H1 (cell line): ENCODE measurements at regions not wholly inside any gene's neighbourhood (a gene's known extent, or its start where the extent isn't known, plus 50 kb on each side); places are given as distances from the start of the nearest gene placed in this dataset.

Experiments used
- CTCF ChIA-PET: fragments of 300-600 bp; sonication (Branson Sonifier 250); formaldehyde crosslinking; loops from one replicate; lab custom pipeline; 2021; ENCODE audit not compliant: partially characterized antibody; lab: Charles Lee
- POLR2A ChIA-PET: fragments of 300-600 bp; sonication (Branson Sonifier 250); formaldehyde crosslinking; loops from one replicate; lab custom pipeline; 2021; ENCODE audit warnings: inconsistent platforms; ENCODE audit not compliant: partially characterized antibody; lab: Charles Lee
- DNase-seq, 2 experiments: peaks; one replicate each; pipeline versions ENCODE4 v3.0.0 to v3.0.0-alpha.2; 2010 to 2022; ENCODE audit warnings: low spot score in 2 of 2, low read depth in 1 of 2, mixed read lengths in 1 of 2
- FAIRE-seq: peaks from 2 replicates; lab custom pipeline; 2011; peaks lifted over from hg19 to GRCh38; lab: Jason Lieb, UNC
- H2AFZ ChIP-seq: 2 replicates; pipeline ENCODE4 v1.8.1; 2012; ENCODE audit warnings: low read length, inconsistent platforms
- H2AK5ac ChIP-seq: 2 replicates; pipeline ENCODE4 v1.6.1; 2013; ENCODE audit warnings: low read depth, low read length
- H2BK120ac ChIP-seq: replicated peaks from 2 replicates; pipeline ENCODE3; 2013; ENCODE audit warnings: low read depth, low read length, inconsistent platforms
- H2BK12ac ChIP-seq: 2 replicates; pipeline ENCODE4 v1.6.1; 2013; ENCODE audit warnings: low read depth, low read length
- H2BK15ac ChIP-seq: 2 replicates; pipeline ENCODE4 v1.6.1; 2013; ENCODE audit warnings: low read length
- H2BK20ac ChIP-seq: 2 replicates; pipeline ENCODE4 v1.6.1; 2013; ENCODE audit warnings: low read length
- H2BK5ac ChIP-seq: 2 replicates; pipeline ENCODE4 v1.6.1; 2013; ENCODE audit warnings: low read depth, low read length
- H3K14ac ChIP-seq: 2 replicates; pipeline ENCODE4 v1.6.1; 2013; ENCODE audit warnings: inconsistent platforms; ENCODE audit not compliant: insufficient read length
- H3K18ac ChIP-seq: 2 replicates; pipeline ENCODE4 v1.6.1; 2013; ENCODE audit warnings: low read length; ENCODE audit errors: extremely low read depth
- H3K23ac ChIP-seq: 2 replicates; pipeline ENCODE4 v1.6.1; 2013; ENCODE audit warnings: inconsistent platforms; ENCODE audit not compliant: insufficient read length
- H3K23me2 ChIP-seq: 2 replicates; pipeline ENCODE4 v1.6.1; 2013; ENCODE audit warnings: low read depth, low read length
- H3K27ac ChIP-seq: 2 replicates; pipeline ENCODE4 v1.6.1; 2011; ENCODE audit warnings: low read depth, low read length, inconsistent platforms
- H3K27me3 ChIP-seq, 4 experiments: replicated peaks in 1 of 4; 1 replicate in 1 of 4; 2 replicates in 3 of 4; pipeline versions ENCODE4 v1.6.1 to v1.8.1; 2011 to 2013; ENCODE audit warnings: low read length in 3 of 4, mild to moderate bottlenecking in 3 of 4, inconsistent platforms in 2 of 4, mixed read lengths in 2 of 4, moderate library complexity in 1 of 4; ENCODE audit not compliant: control insufficient read depth in 3 of 4, insufficient read depth in 3 of 4; ENCODE audit errors: extremely low read depth in 1 of 4
- H3K36me3 ChIP-seq, 4 experiments: 2 replicates each; pipeline versions ENCODE4 v1.6.1 to v1.8.1; 2011 to 2013; ENCODE audit warnings: mild to moderate bottlenecking in 4 of 4, low read length in 3 of 4, moderate library complexity in 2 of 4, control low read depth in 1 of 4, inconsistent platforms in 1 of 4; ENCODE audit not compliant: insufficient read depth in 4 of 4, control insufficient read depth in 2 of 4
- H3K4ac ChIP-seq: replicated peaks from 2 replicates; pipeline ENCODE3; 2013; ENCODE audit warnings: low read length, low read depth, mixed read lengths, inconsistent platforms; ENCODE audit not compliant: insufficient read length
- H3K4me1 ChIP-seq, 4 experiments: replicated peaks in 1 of 4; 1 replicate in 1 of 4; 2 replicates in 3 of 4; pipeline versions ENCODE4 v1.6.1 to v1.8.1; 2011 to 2013; ENCODE audit warnings: low read length in 3 of 4, inconsistent platforms in 2 of 4, mixed read lengths in 1 of 4; ENCODE audit not compliant: insufficient read depth in 4 of 4, control insufficient read depth in 3 of 4
- H3K4me2 ChIP-seq, 2 experiments: 2 replicates each; pipeline versions ENCODE4 v1.6.1 to v1.8.1; 2011 to 2013; ENCODE audit warnings: low read depth in 2 of 2, low read length in 2 of 2, control low read depth in 1 of 2, inconsistent platforms in 1 of 2, mild to moderate bottlenecking in 1 of 2; ENCODE audit not compliant: insufficient read depth in 1 of 2
- H3K4me3 ChIP-seq, 4 experiments: fragments of 200-600, 300-600 bp in 1 of 4; sonication (generic), shearing (Covaris generic), sonication (Bioruptor Twin) in 1 of 4; 2 replicates each; pipeline versions ENCODE4 v1.5.1 to v1.8.1; 2011 to 2016; ENCODE audit warnings: low read length in 4 of 4, low read depth in 3 of 4, control low read depth in 2 of 4, inconsistent platforms in 2 of 4, mild to moderate bottlenecking in 2 of 4, mixed read lengths in 1 of 4, moderate library complexity in 1 of 4; ENCODE audit not compliant: insufficient read depth in 2 of 4; ENCODE audit errors: extremely low read depth in 1 of 4
- H3K56ac ChIP-seq: replicated peaks from 2 replicates; pipeline ENCODE3; 2013; ENCODE audit warnings: low read depth, mild to moderate bottlenecking, mixed read lengths, low read length, inconsistent platforms; ENCODE audit not compliant: insufficient read length
- H3K79me1 ChIP-seq: 2 replicates; pipeline ENCODE4 v1.6.1; 2013; ENCODE audit warnings: low read depth, low read length, control low read depth
- H3K79me2 ChIP-seq, 2 experiments: 2 replicates each; pipeline versions ENCODE4 v1.6.1 to v1.8.1; 2012 to 2013; ENCODE audit warnings: low read length in 2 of 2, mild to moderate bottlenecking in 2 of 2, inconsistent platforms in 1 of 2; ENCODE audit not compliant: insufficient read depth in 2 of 2, control insufficient read depth in 1 of 2
- H3K9ac ChIP-seq, 4 experiments: replicated peaks in 1 of 4; 1 replicate in 1 of 4; 2 replicates in 3 of 4; pipeline versions ENCODE4 v1.6.1 to v1.8.1; 2011 to 2013; ENCODE audit warnings: low read depth in 3 of 4, low read length in 3 of 4, control low read depth in 2 of 4, mild to moderate bottlenecking in 2 of 4, moderate library complexity in 2 of 4, inconsistent platforms in 1 of 4; ENCODE audit errors: extremely low read depth in 1 of 4
- H3K9me3 ChIP-seq, 2 experiments: 2 replicates each; pipeline versions ENCODE4 v1.6.1 to v1.8.1; 2012 to 2013; ENCODE audit warnings: mild to moderate bottlenecking in 2 of 2, moderate library complexity in 2 of 2, control low read depth in 1 of 2, inconsistent platforms in 1 of 2, low read depth in 1 of 2, low read length in 1 of 2, mixed read lengths in 1 of 2; ENCODE audit not compliant: insufficient read depth in 2 of 2
- H4K20me1 ChIP-seq, 2 experiments: replicated peaks in 1 of 2; 2 replicates each; pipeline versions ENCODE3 to v1.8.1; 2011 to 2013; ENCODE audit warnings: inconsistent platforms in 2 of 2, low read length in 2 of 2, mild to moderate bottlenecking in 1 of 2; ENCODE audit not compliant: insufficient read depth in 2 of 2, control insufficient read depth in 1 of 2
- H4K5ac ChIP-seq: 2 replicates; pipeline ENCODE4 v1.6.1; 2013; ENCODE audit warnings: low read length, low read depth, mixed read lengths, inconsistent platforms; ENCODE audit not compliant: insufficient read length
- H4K8ac ChIP-seq: 2 replicates; pipeline ENCODE4 v1.8.0; 2013; ENCODE audit warnings: mild to moderate bottlenecking, moderate library complexity, low read length, inconsistent platforms; ENCODE audit not compliant: insufficient read depth; ENCODE audit errors: extremely low read depth
- H4K91ac ChIP-seq: replicated peaks from 2 replicates; pipeline ENCODE3; 2013; ENCODE audit warnings: low read length, mixed read lengths, inconsistent platforms; ENCODE audit not compliant: insufficient read length
- BACH1 ChIP-seq: IDR thresholded peaks from 2 replicates; pipeline ENCODE4 v1.6.1; 2012; ENCODE audit warnings: low read length, improper control_type of control experiment
- CEBPB ChIP-seq: IDR thresholded peaks from 2 replicates; pipeline ENCODE4 v1.6.1; 2012; ENCODE audit warnings: low read depth, low read length
- CREB1 ChIP-seq: IDR thresholded peaks from 2 replicates; pipeline ENCODE4 v1.6.1; 2012; ENCODE audit warnings: inconsistent platforms
- EP300 ChIP-seq, 2 experiments: IDR thresholded peaks; 1 replicate in 1 of 2; 2 replicates in 1 of 2; pipeline ENCODE4 v1.6.1; 2011 to 2012; ENCODE audit warnings: low read depth in 2 of 2, low read length in 2 of 2, mild to moderate bottlenecking in 2 of 2, borderline replicate concordance in 1 of 2, inconsistent platforms in 1 of 2, moderate library complexity in 1 of 2
- FOSL1 ChIP-seq: IDR thresholded peaks from 2 replicates; pipeline ENCODE4 v1.6.1; 2011; ENCODE audit warnings: mild to moderate bottlenecking, low read depth, low read length, moderate library complexity; ENCODE audit not compliant: insufficient read depth
- JUN ChIP-seq: IDR thresholded peaks from 2 replicates; pipeline ENCODE4 v1.6.1; 2011; ENCODE audit warnings: low read depth, mild to moderate bottlenecking, improper control_type of control experiment, low read length
- KDM5A ChIP-seq: fragments of 200-600 bp; IDR thresholded peaks from 2 replicates; pipeline ENCODE4 v1.7.1; 2012; ENCODE audit warnings: mild to moderate bottlenecking, low read length, inconsistent platforms, mixed read lengths
- POLR2A ChIP-seq, 2 experiments: IDR thresholded peaks; 1 replicate in 1 of 2; 2 replicates in 1 of 2; pipeline ENCODE4 v1.6.1; 2011; ENCODE audit warnings: low read depth in 2 of 2, low read length in 2 of 2, mild to moderate bottlenecking in 2 of 2; ENCODE audit errors: control extremely low read depth in 1 of 2
- RFX5 ChIP-seq: IDR thresholded peaks from 2 replicates; pipeline ENCODE4 v1.6.1; 2011; ENCODE audit warnings: low read depth, low read length, improper control_type of control experiment, borderline replicate concordance
- RXRA ChIP-seq: IDR thresholded peaks from 2 replicates; pipeline ENCODE4 v1.6.1; 2011; ENCODE audit warnings: low read depth, mild to moderate bottlenecking, low read length, moderate library complexity; ENCODE audit not compliant: insufficient read depth
- SIX5 ChIP-seq: IDR thresholded peaks from 2 replicates; pipeline ENCODE4 v1.6.1; 2011; ENCODE audit warnings: mild to moderate bottlenecking, low read depth, low read length
- SRF ChIP-seq: IDR thresholded peaks from 2 replicates; pipeline ENCODE4 v1.6.1; 2011; ENCODE audit warnings: mild to moderate bottlenecking, low read depth, low read length, moderate library complexity
- TAF1 ChIP-seq: IDR thresholded peaks from 2 replicates; pipeline ENCODE4 v1.6.1; 2011; ENCODE audit warnings: mild to moderate bottlenecking, low read depth, low read length
- TEAD4 ChIP-seq: IDR thresholded peaks from 2 replicates; pipeline ENCODE4 v1.6.1; 2012; ENCODE audit warnings: low read depth, low read length, inconsistent platforms, mixed read lengths
- WGBS, 2 experiments: shearing (Covaris generic) in 1 of 2; methylation state at CpG; one replicate each; pipeline versions ENCODE4 v1.1.6 to v1.1.7; 2013 to 2015; ENCODE audit warnings: low lambda C conversion rate in 2 of 2, mixed read lengths in 2 of 2, inconsistent platforms in 1 of 2, low coverage in 1 of 2, missing lambda C conversion rate in 1 of 2; ENCODE audit not compliant: insufficient replicate concordance in 2 of 2, insufficient coverage in 1 of 2, insufficient read length in 1 of 2; ENCODE audit errors: extremely low coverage in 1 of 2, missing lambda C conversion rate in 1 of 2; 5-methylcytosine and 5-hydroxymethylcytosine counted together
- TF ChIP-seq, protein P1 (sequence below): IDR thresholded peaks from 2 replicates; pipeline ENCODE4 v1.6.1; 2012; ENCODE audit warnings: low read length, inconsistent platforms

- H3K27ac ChIP-seq: no peak overlapping the region
- DNase-seq (no peak), FAIRE-seq (no peak)
- no peak overlapping the region for H2AFZ ChIP-seq
- WGBS, 2 experiments: 85% methylated on average over 5 of the region's 5 CpGs; no CpG with 5 or more reads in 1 of the 2 experiments
- no peak overlapping the region for H2BK120ac ChIP-seq
- no peak overlapping the region for H3K23ac ChIP-seq
- H3K9me3 ChIP-seq: no peaks in the 10 kb centered on the region
- ChIA-PET CTCF (interaction anchor here (0.9 to 1.2 kb wide), 2 partner anchors 23 to 60 kb away, joined by 3 read pairs; no protein-coding TSS in a partner anchor), POLR2A (no interaction called here)
- no peak overlapping the region for H3K4me3 ChIP-seq
- H3K56ac ChIP-seq: no peak overlapping the region
- H3K4me2 ChIP-seq: no peak overlapping the region
- H4K91ac ChIP-seq: no peak overlapping the region
- H4K5ac ChIP-seq: no peak overlapping the region
- H4K8ac ChIP-seq: no peak overlapping the region
- H3K79me1 ChIP-seq: no peaks in the 10 kb centered on the region; the same call in 1 of the 2 replicates
- H2BK20ac ChIP-seq: no peak overlapping the region
- no peaks in the 10 kb centered on the region for H3K36me3 ChIP-seq
- no peaks in the 10 kb centered on the region for H3K23me2 ChIP-seq
- no peak overlapping the region for H3K9ac ChIP-seq
- no peak overlapping the region for H3K4ac ChIP-seq
- H2BK15ac ChIP-seq: no peak overlapping the region
- no peaks in the 10 kb centered on the region; a peak in 1 of 7 replicates for H3K4me1 ChIP-seq
- no peaks in the 10 kb centered on the region for H3K79me2 ChIP-seq
- H4K20me1 ChIP-seq: no peaks in the 10 kb centered on the region
- H2BK5ac ChIP-seq: no peak overlapping the region
- H3K27me3 ChIP-seq: no peaks in the 10 kb centered on the region
- H3K14ac ChIP-seq: no peak overlapping the region
- no peak overlapping the region for H2AK5ac ChIP-seq
- no peak overlapping the region for H3K18ac ChIP-seq
- no peak overlapping the region for H2BK12ac ChIP-seq
- TF ChIP-seq KDM5A (no peak), RXRA (no peak), FOSL1 (no peak), RFX5 (no peak), TAF1 (no peak), CEBPB (no peak), SRF (no peak), BACH1 (no peak), TEAD4 (no peak), JUN (no peak), POLR2A (IDR thresholded peaks at IDR 0.05; ENCODE audit: control extremely low read depth in 1 of 2, low read depth in 2 of 2, low read length in 2 of 2) (no peak), EP300 (IDR thresholded peaks at IDR 0.05; ENCODE audit: borderline replicate concordance in 1 of 2, low read depth in 2 of 2, low read length in 2 of 2) (no peak), CREB1 (no peak), SIX5 (no peak)
- TF ChIP-seq, protein P1, sequence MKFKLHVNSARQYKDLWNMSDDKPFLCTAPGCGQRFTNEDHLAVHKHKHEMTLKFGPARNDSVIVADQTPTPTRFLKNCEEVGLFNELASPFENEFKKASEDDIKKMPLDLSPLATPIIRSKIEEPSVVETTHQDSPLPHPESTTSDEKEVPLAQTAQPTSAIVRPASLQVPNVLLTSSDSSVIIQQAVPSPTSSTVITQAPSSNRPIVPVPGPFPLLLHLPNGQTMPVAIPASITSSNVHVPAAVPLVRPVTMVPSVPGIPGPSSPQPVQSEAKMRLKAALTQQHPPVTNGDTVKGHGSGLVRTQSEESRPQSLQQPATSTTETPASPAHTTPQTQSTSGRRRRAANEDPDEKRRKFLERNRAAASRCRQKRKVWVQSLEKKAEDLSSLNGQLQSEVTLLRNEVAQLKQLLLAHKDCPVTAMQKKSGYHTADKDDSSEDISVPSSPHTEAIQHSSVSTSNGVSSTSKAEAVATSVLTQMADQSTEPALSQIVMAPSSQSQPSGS: no peak
Observed at GRCh38 chr9:82457891-82458290, 469.3 kb downstream of the SPATA31D1 start.
